ENCODE measurements at regions not wholly inside any gene's neighbourhood (a gene's known extent, or its start where the extent isn't known, plus 50 kb on each side); places are given as distances from the start of the nearest gene placed in this dataset.

DNA sequence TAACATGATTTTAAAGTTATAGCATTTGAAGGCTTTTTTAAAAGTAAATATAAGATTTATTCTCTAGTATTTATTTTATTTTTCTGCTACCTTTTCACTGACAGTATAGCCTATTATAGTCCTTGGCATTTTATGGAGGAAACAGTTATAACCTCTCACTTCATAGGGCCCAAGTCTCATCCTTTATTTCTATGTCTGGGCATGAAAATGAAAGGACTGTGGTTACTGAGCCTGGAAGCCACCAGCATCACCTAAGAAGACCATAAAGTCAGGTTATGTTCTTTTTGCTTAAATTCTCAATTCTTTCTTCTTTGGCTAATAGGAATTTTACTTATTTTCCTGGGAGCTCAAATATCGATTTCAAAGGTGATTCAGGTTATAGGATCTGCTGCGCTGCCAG is 494.7 kb upstream of the TECRL start:
- Mint-ChIP-seq H3K4me3 (no peak overlapping the region), H3K4me1 (no peaks in the 10 kb centered on the region), H3K27me3 (ENCODE audit: low read depth) (no peaks in the 10 kb centered on the region), H3K27ac (no peak overlapping the region), H3K36me3 (peaks cover 9% of the 10 kb centered on the region), H3K9me3 (peaks cover 10% of the 10 kb centered on the region)
- ChIA-PET CTCF (no interaction called here), POLR2A (no interaction called here)
- DNase-seq (ENCODE audit: low spot score) (no peak), ATAC-seq (no peak)
- TF ChIP-seq, protein P1, sequence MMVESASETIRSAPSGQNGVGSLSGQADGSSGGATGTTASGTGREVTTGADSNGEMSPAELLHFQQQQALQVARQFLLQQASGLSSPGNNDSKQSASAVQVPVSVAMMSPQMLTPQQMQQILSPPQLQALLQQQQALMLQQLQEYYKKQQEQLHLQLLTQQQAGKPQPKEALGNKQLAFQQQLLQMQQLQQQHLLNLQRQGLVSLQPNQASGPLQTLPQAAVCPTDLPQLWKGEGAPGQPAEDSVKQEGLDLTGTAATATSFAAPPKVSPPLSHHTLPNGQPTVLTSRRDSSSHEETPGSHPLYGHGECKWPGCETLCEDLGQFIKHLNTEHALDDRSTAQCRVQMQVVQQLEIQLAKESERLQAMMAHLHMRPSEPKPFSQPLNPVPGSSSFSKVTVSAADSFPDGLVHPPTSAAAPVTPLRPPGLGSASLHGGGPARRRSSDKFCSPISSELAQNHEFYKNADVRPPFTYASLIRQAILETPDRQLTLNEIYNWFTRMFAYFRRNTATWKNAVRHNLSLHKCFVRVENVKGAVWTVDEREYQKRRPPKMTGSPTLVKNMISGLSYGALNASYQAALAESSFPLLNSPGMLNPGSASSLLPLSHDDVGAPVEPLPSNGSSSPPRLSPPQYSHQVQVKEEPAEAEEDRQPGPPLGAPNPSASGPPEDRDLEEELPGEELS (CRISPR knock-in tag; IDR thresholded peaks at IDR 0.05), result no peak
- no peak for TF ChIP-seq ZNF512 (CRISPR knock-in tag; IDR thresholded peaks at IDR 0.05; ENCODE audit: borderline replicate concordance)
- TF ChIP-seq USF2 (CRISPR knock-in tag; IDR thresholded peaks at IDR 0.05), result no peak
- TF ChIP-seq, protein P2, sequence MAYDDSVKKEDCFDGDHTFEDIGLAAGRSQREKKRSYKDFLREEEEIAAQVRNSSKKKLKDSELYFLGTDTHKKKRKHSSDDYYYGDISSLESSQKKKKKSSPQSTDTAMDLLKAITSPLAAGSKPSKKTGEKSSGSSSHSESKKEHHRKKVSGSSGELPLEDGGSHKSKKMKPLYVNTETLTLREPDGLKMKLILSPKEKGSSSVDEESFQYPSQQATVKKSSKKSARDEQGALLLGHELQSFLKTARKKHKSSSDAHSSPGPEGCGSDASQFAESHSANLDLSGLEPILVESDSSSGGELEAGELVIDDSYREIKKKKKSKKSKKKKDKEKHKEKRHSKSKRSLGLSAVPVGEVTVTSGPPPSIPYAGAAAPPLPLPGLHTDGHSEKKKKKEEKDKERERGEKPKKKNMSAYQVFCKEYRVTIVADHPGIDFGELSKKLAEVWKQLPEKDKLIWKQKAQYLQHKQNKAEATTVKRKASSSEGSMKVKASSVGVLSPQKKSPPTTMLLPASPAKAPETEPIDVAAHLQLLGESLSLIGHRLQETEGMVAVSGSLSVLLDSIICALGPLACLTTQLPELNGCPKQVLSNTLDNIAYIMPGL (CRISPR knock-in tag; IDR thresholded peaks at IDR 0.05), result no peak
- no peak for TF ChIP-seq ETV6 (CRISPR knock-in tag; IDR thresholded peaks at IDR 0.05)
- no peak for TF ChIP-seq EMX1 (CRISPR knock-in tag; IDR thresholded peaks at IDR 0.05)
- TF ChIP-seq ZNF232 (CRISPR knock-in tag; IDR thresholded peaks at IDR 0.05), result no peak
- no peak for TF ChIP-seq ZNF121 (CRISPR knock-in tag; IDR thresholded peaks at IDR 0.05)
- TF ChIP-seq CBFB (CRISPR knock-in tag; IDR thresholded peaks at IDR 0.05; ENCODE audit: low read depth), result no peak
- TF ChIP-seq KAT7 (CRISPR knock-in tag; IDR thresholded peaks at IDR 0.05; ENCODE audit: borderline replicate concordance), result no peak
- TF ChIP-seq, protein P3, sequence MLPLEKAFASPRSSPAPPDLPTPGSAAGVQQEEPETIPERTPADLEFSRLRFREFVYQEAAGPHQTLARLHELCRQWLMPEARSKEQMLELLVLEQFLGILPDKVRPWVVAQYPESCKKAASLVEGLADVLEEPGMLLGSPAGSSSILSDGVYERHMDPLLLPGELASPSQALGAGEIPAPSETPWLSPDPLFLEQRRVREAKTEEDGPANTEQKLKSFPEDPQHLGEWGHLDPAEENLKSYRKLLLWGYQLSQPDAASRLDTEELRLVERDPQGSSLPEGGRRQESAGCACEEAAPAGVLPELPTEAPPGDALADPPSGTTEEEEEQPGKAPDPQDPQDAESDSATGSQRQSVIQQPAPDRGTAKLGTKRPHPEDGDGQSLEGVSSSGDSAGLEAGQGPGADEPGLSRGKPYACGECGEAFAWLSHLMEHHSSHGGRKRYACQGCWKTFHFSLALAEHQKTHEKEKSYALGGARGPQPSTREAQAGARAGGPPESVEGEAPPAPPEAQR (CRISPR knock-in tag; IDR thresholded peaks at IDR 0.05), result no peak
- no peak for TF ChIP-seq ZNF425 (CRISPR knock-in tag; conservative IDR thresholded peaks at IDR 0.05)
- no peak for TF ChIP-seq MXD4 (CRISPR knock-in tag; IDR thresholded peaks at IDR 0.05; ENCODE audit: borderline replicate concordance)
- no peak for TF ChIP-seq CDX4 (CRISPR knock-in tag; IDR thresholded peaks at IDR 0.05; ENCODE audit: borderline replicate concordance)
- no peak for TF ChIP-seq ESRRA (CRISPR knock-in tag; IDR thresholded peaks at IDR 0.05; ENCODE audit: borderline replicate concordance)
